CD14-positive monocyte (primary cell): ENCODE measurements at regions not wholly inside any gene's neighbourhood (a gene's known extent, or its start where the extent isn't known, plus 50 kb on each side); places are given as distances from the start of the nearest gene placed in this dataset.

Source experiments
- DNase-seq, 3 donors: peaks; one replicate each; pipeline ENCODE4 v3.0.0-alpha.2; 2011 to 2022
- H2AFZ ChIP-seq: 2 replicates; pipeline ENCODE4 v1.6.0; 2012; ENCODE audit warnings: mild to moderate bottlenecking, low read depth, low read length, inconsistent platforms; ENCODE audit not compliant: insufficient read depth, poor library complexity, severe bottlenecking
- H3K27ac ChIP-seq, 2 donors: 1 replicate in 1 of 2; 2 replicates in 1 of 2; pipeline ENCODE4 v1.5.1; 2012 to 2013; ENCODE audit warnings: low read length in 2 of 2, control low read depth in 1 of 2, inconsistent platforms in 1 of 2, low read depth in 1 of 2, mild to moderate bottlenecking in 1 of 2
- H3K27me3 ChIP-seq, 2 donors: one replicate each; pipeline versions ENCODE4 v1.6.0 to v1.6.1; 2011 to 2013; ENCODE audit warnings: low read length in 2 of 2; ENCODE audit not compliant: control insufficient read depth in 2 of 2, insufficient read depth in 2 of 2
- H3K36me3 ChIP-seq, 2 donors: replicated peaks in 1 of 2; 1 replicate in 1 of 2; 2 replicates in 1 of 2; pipeline versions ENCODE4 v1.5.1 to v1.6.1; 2012 to 2013; ENCODE audit warnings: low read length in 2 of 2, control low read depth in 1 of 2, inconsistent platforms in 1 of 2, mild to moderate bottlenecking in 1 of 2; ENCODE audit not compliant: insufficient read depth in 2 of 2, control insufficient read depth in 1 of 2
- H3K4me1 ChIP-seq, 2 donors: 1 replicate in 1 of 2; 2 replicates in 1 of 2; pipeline versions ENCODE4 v1.5.1 to v1.6.1; 2012 to 2013; ENCODE audit warnings: low read length in 2 of 2, control low read depth in 1 of 2, inconsistent platforms in 1 of 2, mild to moderate bottlenecking in 1 of 2, moderate library complexity in 1 of 2; ENCODE audit not compliant: insufficient read depth in 2 of 2, control insufficient read depth in 1 of 2
- H3K4me2 ChIP-seq: replicated peaks from 2 replicates; pipeline ENCODE3; 2012; ENCODE audit warnings: low read length, moderate library complexity, mild to moderate bottlenecking; ENCODE audit not compliant: poor library complexity, severe bottlenecking; ENCODE audit errors: extremely low read depth
- H3K4me3 ChIP-seq, 3 experiments: fragments of 200-600 bp in 1 of 3; sonication (generic) in 1 of 3; replicated peaks in 1 of 3; 1 replicate in 2 of 3; 2 replicates in 1 of 3; pipeline ENCODE4 v1.5.1; 2011 to 2013; ENCODE audit warnings: low read length in 3 of 3, mild to moderate bottlenecking in 3 of 3, control low read depth in 2 of 3, low read depth in 2 of 3, inconsistent platforms in 1 of 3, moderate library complexity in 1 of 3
- H3K79me2 ChIP-seq: 2 replicates; pipeline ENCODE4 v1.6.0; 2012; ENCODE audit warnings: mild to moderate bottlenecking, control low read depth, inconsistent platforms, low read length, moderate library complexity; ENCODE audit not compliant: insufficient read depth
- H3K9ac ChIP-seq: 2 replicates; pipeline ENCODE4 v1.6.0; 2017; ENCODE audit warnings: low read length, mild to moderate bottlenecking; ENCODE audit not compliant: insufficient read depth, poor library complexity, severe bottlenecking
- H3K9me3 ChIP-seq, 2 donors: replicated peaks in 1 of 2; 1 replicate in 1 of 2; 2 replicates in 1 of 2; pipeline versions ENCODE4 v1.5.1 to v1.6.1; 2012 to 2013; ENCODE audit warnings: low read length in 2 of 2, control low read depth in 1 of 2; ENCODE audit not compliant: control insufficient read depth in 1 of 2, insufficient read depth in 1 of 2
- H4K20me1 ChIP-seq: 2 replicates; pipeline ENCODE4 v1.6.0; 2012; ENCODE audit warnings: mild to moderate bottlenecking, low read length, control low read depth, moderate library complexity; ENCODE audit not compliant: insufficient read depth
- H3K27ac Mint-ChIP-seq, 7 donors: one replicate each; pipeline ENCODE4 v1.8.0; 2020; ENCODE audit warnings: mild to moderate bottlenecking in 7 of 7, mixed read lengths in 7 of 7, moderate library complexity in 6 of 7, inconsistent platforms in 2 of 7
- H3K27me3 Mint-ChIP-seq, 3 donors: one replicate each; pipeline ENCODE4 v1.8.0; 2021 to 2022; ENCODE audit warnings: low read depth in 3 of 3, mild to moderate bottlenecking in 3 of 3, mixed read lengths in 3 of 3, moderate library complexity in 3 of 3, inconsistent platforms in 1 of 3
- H3K36me3 Mint-ChIP-seq, 2 donors: one replicate each; pipeline ENCODE4 v1.8.0; 2020; ENCODE audit warnings: mixed read lengths in 2 of 2, inconsistent platforms in 1 of 2, mild to moderate bottlenecking in 1 of 2
- H3K4me1 Mint-ChIP-seq: one replicate; pipeline ENCODE4 v1.8.0; 2020; ENCODE audit warnings: mild to moderate bottlenecking, mixed read lengths
- H3K4me3 Mint-ChIP-seq, 2 donors: one replicate each; pipeline ENCODE4 v1.8.0; 2020; ENCODE audit warnings: mild to moderate bottlenecking in 2 of 2, mixed read lengths in 2 of 2, moderate library complexity in 1 of 2
- H3K9me3 Mint-ChIP-seq, 7 donors: one replicate each; pipeline ENCODE4 v1.8.0; 2020 to 2022; ENCODE audit warnings: mixed read lengths in 7 of 7, mild to moderate bottlenecking in 6 of 7, moderate library complexity in 6 of 7, inconsistent platforms in 2 of 7
- WGBS: methylation state at CpG from one replicate; pipeline ENCODE4 v1.1.5; 2013; ENCODE audit warnings: missing lambda C conversion rate; ENCODE audit not compliant: insufficient coverage; 5-methylcytosine and 5-hydroxymethylcytosine counted together
- intact Hi-C, 2 donors: fragments of 100-400 bp; cut with micrococcal nuclease; formaldehyde crosslinking; loops; one replicate each; pipeline versions ENCODE4 v1.15.0 to v1.15.1; 2023
- TF ChIP-seq, protein P1 (sequence below): fragments of 200-600 bp; IDR thresholded peaks from one replicate; pipeline ENCODE4 v1.8.0; 2022; ENCODE audit warnings: antibody characterized with exemption, mild to moderate bottlenecking

GRCh38 chr4:60581919-60582536 lies 618.1 kb upstream of the ADGRL3 start:
- Mint-ChIP-seq H3K27me3 (no peaks in the 10 kb centered on the region), H3K27ac (no peak overlapping the region), H3K4me1 (no peaks in the 10 kb centered on the region), H3K36me3 (no peaks in the 10 kb centered on the region), H3K4me3 (no peak overlapping the region), H3K9me3 (peaks cover 0 to 3% (median 0%) of the 10 kb centered on the region in 7 donors)
- intact Hi-C loops, result no loop called here
- Histone ChIP-seq H3K9ac (no peak overlapping the region), H4K20me1 (no peaks in the 10 kb centered on the region), H3K4me2 (no peak overlapping the region), H3K36me3 (no peaks in the 10 kb centered on the region), H3K27me3 (no peaks in the 10 kb centered on the region), H3K4me1 (no peaks in the 10 kb centered on the region), H2AFZ (no peak overlapping the region), H3K79me2 (no peaks in the 10 kb centered on the region), H3K9me3 (no peaks in the 10 kb centered on the region), H3K27ac (no peak overlapping the region), H3K4me3 (no peak overlapping the region)
- no CpG with 5 or more reads among the region's 1 CpG for WGBS
- no peak for DNase-seq
- TF ChIP-seq, protein P1, sequence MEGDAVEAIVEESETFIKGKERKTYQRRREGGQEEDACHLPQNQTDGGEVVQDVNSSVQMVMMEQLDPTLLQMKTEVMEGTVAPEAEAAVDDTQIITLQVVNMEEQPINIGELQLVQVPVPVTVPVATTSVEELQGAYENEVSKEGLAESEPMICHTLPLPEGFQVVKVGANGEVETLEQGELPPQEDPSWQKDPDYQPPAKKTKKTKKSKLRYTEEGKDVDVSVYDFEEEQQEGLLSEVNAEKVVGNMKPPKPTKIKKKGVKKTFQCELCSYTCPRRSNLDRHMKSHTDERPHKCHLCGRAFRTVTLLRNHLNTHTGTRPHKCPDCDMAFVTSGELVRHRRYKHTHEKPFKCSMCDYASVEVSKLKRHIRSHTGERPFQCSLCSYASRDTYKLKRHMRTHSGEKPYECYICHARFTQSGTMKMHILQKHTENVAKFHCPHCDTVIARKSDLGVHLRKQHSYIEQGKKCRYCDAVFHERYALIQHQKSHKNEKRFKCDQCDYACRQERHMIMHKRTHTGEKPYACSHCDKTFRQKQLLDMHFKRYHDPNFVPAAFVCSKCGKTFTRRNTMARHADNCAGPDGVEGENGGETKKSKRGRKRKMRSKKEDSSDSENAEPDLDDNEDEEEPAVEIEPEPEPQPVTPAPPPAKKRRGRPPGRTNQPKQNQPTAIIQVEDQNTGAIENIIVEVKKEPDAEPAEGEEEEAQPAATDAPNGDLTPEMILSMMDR, result no peak

DNA sequence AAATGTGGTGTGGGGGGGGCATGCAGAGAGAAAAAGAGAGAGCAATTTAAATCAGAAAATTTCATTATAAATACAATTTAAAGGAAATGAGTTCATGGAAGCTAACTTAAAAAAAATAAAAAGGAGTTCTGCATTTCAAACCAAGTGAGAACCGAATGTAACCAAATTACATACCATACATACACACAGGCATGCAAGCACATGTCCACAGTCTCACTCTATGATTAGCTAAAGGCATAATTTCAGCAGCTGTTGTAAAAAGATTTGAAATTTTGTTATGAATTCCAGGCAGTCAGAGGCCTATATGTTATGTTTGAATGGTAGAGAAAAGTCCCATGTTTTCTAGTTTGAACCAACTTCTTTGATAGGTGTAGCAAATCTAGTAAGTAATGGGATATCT lies 611.6 kb upstream of the ADGRL3 start:
- no CpG with 5 or more reads among the region's 1 CpG for WGBS
- Mint-ChIP-seq H3K27me3 (no peaks in the 10 kb centered on the region), H3K27ac (no peak overlapping the region), H3K9me3 (peaks cover 0 to 7% (median 2%) of the 10 kb centered on the region in 7 donors), H3K36me3 (no peaks in the 10 kb centered on the region), H3K4me1 (no peaks in the 10 kb centered on the region), H3K4me3 (no peak overlapping the region)
- H3K36me3 ChIP-seq, result no peaks in the 10 kb centered on the region
- no peak overlapping the region for H3K27ac ChIP-seq
- no peaks in the 10 kb centered on the region for H4K20me1 ChIP-seq
- no peak overlapping the region for H3K4me3 ChIP-seq
- no peaks in the 10 kb centered on the region for H3K4me1 ChIP-seq
- H3K79me2 ChIP-seq, result no peaks in the 10 kb centered on the region
- intact Hi-C loops, result no loop called here
- H3K4me2 ChIP-seq, result no peak overlapping the region
- H3K27me3 ChIP-seq, result no peaks in the 10 kb centered on the region
- TF ChIP-seq, protein P1, result no peak
- no peak overlapping the region for H3K9ac ChIP-seq
- no peak overlapping the region for H2AFZ ChIP-seq
- H3K9me3 ChIP-seq, result no peaks in the 10 kb centered on the region
- DNase-seq, result no peak
